Activated naive CD4-positive, alpha-beta T cell treated with anti-CD3 and anti-CD28 coated beads, Interleukin-2, amount 50 U/mL, for 72 hours (primary cell): ENCODE measurements at regions not wholly inside any gene's neighbourhood (a gene's known extent, or its start where the extent isn't known, plus 50 kb on each side); places are given as distances from the start of the nearest gene placed in this dataset.

Source experiments
- ATAC-seq, 2 donors: fragments of 150-1000 bp; cut with Tn5 transposase; 2 replicates each; pipeline ENCODE4 v1.10.0; 2021; ENCODE audit warnings: mild to moderate bottlenecking in 2 of 2, moderate library complexity in 2 of 2
- DNase-seq, 2 donors: peaks; one replicate each; pipeline ENCODE4 v3.0.0; 2021 to 2022; ENCODE audit warnings: low spot score in 2 of 2
- H3K27ac Mint-ChIP-seq, 2 donors: one replicate each; pipeline ENCODE4 v1.8.0; 2022; ENCODE audit warnings: mild to moderate bottlenecking in 2 of 2, mixed read lengths in 2 of 2
- H3K36me3 Mint-ChIP-seq, 2 donors: one replicate each; pipeline ENCODE4 v1.8.0; 2022; ENCODE audit warnings: mixed read lengths in 2 of 2
- H3K9me3 Mint-ChIP-seq, 2 donors: one replicate each; pipeline ENCODE4 v1.8.0; 2022; ENCODE audit warnings: mixed read lengths in 2 of 2

GRCh38 chr3:15964605-15965442, 167.0 kb upstream of the ANKRD28 start:
- Mint-ChIP-seq H3K9me3 (no peaks in the 10 kb centered on the region), H3K27ac (no peak overlapping the region), H3K36me3 (no peaks in the 10 kb centered on the region)
- ATAC-seq (no peak), DNase-seq (no peak)

GRCh38 chr3:15967577-15967976, 169.8 kb upstream of the ANKRD28 start:
- no peak for DNase-seq
- Mint-ChIP-seq H3K27ac (no peak overlapping the region), H3K36me3 (no peaks in the 10 kb centered on the region), H3K9me3 (no peaks in the 10 kb centered on the region)
- no peak for ATAC-seq

- no peaks in the 10 kb centered on the region for H3K9me3 Mint-ChIP-seq
- ATAC-seq, result no peak
- no peaks in the 10 kb centered on the region for H3K36me3 Mint-ChIP-seq
- DNase-seq, result no peak
- no peak overlapping the region for H3K27ac Mint-ChIP-seq
These were observed 172.3 kb upstream of the ANKRD28 start for GRCh38 chr3:15969874-15970640.

- Mint-ChIP-seq H3K9me3 (no peaks in the 10 kb centered on the region), H3K36me3 (no peaks in the 10 kb centered on the region), H3K27ac (no peak overlapping the region)
- DNase-seq (no peak), ATAC-seq (no peak)
These were observed 175.6 kb upstream of the ANKRD28 start for GRCh38 chr3:15973414-15973813.

GRCh38 chr3:15973940-15974339, 176.2 kb upstream of the ANKRD28 start:
- no peak for DNase-seq
- Mint-ChIP-seq H3K9me3 (no peaks in the 10 kb centered on the region), H3K27ac (no peak overlapping the region), H3K36me3 (no peaks in the 10 kb centered on the region)
- ATAC-seq, result no peak

- Mint-ChIP-seq H3K36me3 (no peaks in the 10 kb centered on the region), H3K27ac (no peak overlapping the region), H3K9me3 (peaks cover 0 to 5% of the 10 kb centered on the region in 2 donors)
- DNase-seq (no peak), ATAC-seq (no peak)
These were observed 176.9 kb upstream of the ANKRD28 start for GRCh38 chr3:15974647-15975046.

- DNase-seq (no peak), ATAC-seq (no peak)
- peaks cover 0 to 5% of the 10 kb centered on the region in 2 donors for H3K9me3 Mint-ChIP-seq
- no peak overlapping the region for H3K27ac Mint-ChIP-seq
- no peaks in the 10 kb centered on the region for H3K36me3 Mint-ChIP-seq
These were observed 178.7 kb upstream of the ANKRD28 start for GRCh38 chr3:15976524-15976923.

- no peak for DNase-seq
- Mint-ChIP-seq H3K36me3 (no peaks in the 10 kb centered on the region), H3K27ac (no peak overlapping the region), H3K9me3 (peaks cover 0 to 5% of the 10 kb centered on the region in 2 donors)
- no peak for ATAC-seq
These were observed 179.3 kb upstream of the ANKRD28 start for GRCh38 chr3:15977090-15977489.

GRCh38 chr3:15977598-15978232, 179.9 kb upstream of the ANKRD28 start:
- ATAC-seq (no peak), DNase-seq (no peak)
- Mint-ChIP-seq H3K27ac (no peak overlapping the region), H3K9me3 (peaks cover 0 to 5% of the 10 kb centered on the region in 2 donors), H3K36me3 (no peaks in the 10 kb centered on the region)

GRCh38 chr3:15978801-15979200, 181.0 kb upstream of the ANKRD28 start:
- DNase-seq (no peak), ATAC-seq (no peak)
- no peaks in the 10 kb centered on the region for H3K36me3 Mint-ChIP-seq
- H3K9me3 Mint-ChIP-seq, result peaks cover 0 to 5% of the 10 kb centered on the region in 2 donors
- no peak overlapping the region for H3K27ac Mint-ChIP-seq

GRCh38 chr3:15979495-15979894, 181.7 kb upstream of the ANKRD28 start:
- ATAC-seq, result no peak

GRCh38 chr3:15979900-15980299, 182.1 kb upstream of the ANKRD28 start:
- H3K9me3 Mint-ChIP-seq, result peaks cover 0 to 5% of the 10 kb centered on the region in 2 donors
- H3K36me3 Mint-ChIP-seq, result no peaks in the 10 kb centered on the region
- no peak for DNase-seq
- H3K27ac Mint-ChIP-seq, result no peak overlapping the region
- ATAC-seq, result no peak

More at GRCh38 chr3:15979495-15979894, 181.7 kb upstream of the ANKRD28 start:
- no peak for DNase-seq
- Mint-ChIP-seq H3K27ac (no peak overlapping the region), H3K36me3 (no peaks in the 10 kb centered on the region), H3K9me3 (peaks cover 0 to 5% of the 10 kb centered on the region in 2 donors)

GRCh38 chr3:15982243-15982642, 184.5 kb upstream of the ANKRD28 start:
- ATAC-seq, result no peak
- H3K27ac Mint-ChIP-seq, result no peak overlapping the region
- H3K9me3 Mint-ChIP-seq, result peaks cover 0 to 6% of the 10 kb centered on the region in 2 donors
- no peak for DNase-seq
- H3K36me3 Mint-ChIP-seq, result no peaks in the 10 kb centered on the region

GRCh38 chr3:15982667-15983196, 185.0 kb upstream of the ANKRD28 start:
- Mint-ChIP-seq H3K9me3 (peaks cover 0 to 10% of the 10 kb centered on the region in 2 donors), H3K36me3 (no peaks in the 10 kb centered on the region), H3K27ac (no peak overlapping the region)
- no peak for ATAC-seq
- no peak for DNase-seq

GRCh38 chr3:15983232-15983631, 185.5 kb upstream of the ANKRD28 start:
- DNase-seq, result no peak
- Mint-ChIP-seq H3K36me3 (peaks cover 0 to under 1% of the 10 kb centered on the region in 2 donors), H3K27ac (no peak overlapping the region)

GRCh38 chr3:15983693-15984092, 185.9 kb upstream of the ANKRD28 start:
- peaks cover 4 to 6% of the 10 kb centered on the region in 2 donors for H3K36me3 Mint-ChIP-seq
- peaks cover 3 to 15% of the 10 kb centered on the region in 2 donors for H3K9me3 Mint-ChIP-seq
- ATAC-seq (no peak), DNase-seq (no peak)
- no peak overlapping the region for H3K27ac Mint-ChIP-seq

More at GRCh38 chr3:15983232-15983631, 185.5 kb upstream of the ANKRD28 start:
- H3K9me3 Mint-ChIP-seq, result peaks cover 0 to 10% of the 10 kb centered on the region in 2 donors
- no peak for ATAC-seq

- no peak for DNase-seq
- Mint-ChIP-seq H3K27ac (no peak overlapping the region), H3K36me3 (peaks cover 11 to 18% of the 10 kb centered on the region in 2 donors), H3K9me3 (peaks cover 7 to 22% of the 10 kb centered on the region in 2 donors)
- ATAC-seq, result no peak
These were observed 185.1 kb upstream of the GALNT15 start for GRCh38 chr3:15989419-15989818.
